Neural progenitor cell (in vitro differentiated cells): ENCODE measurements at regions not wholly inside any gene's neighbourhood (a gene's known extent, or its start where the extent isn't known, plus 50 kb on each side); places are given as distances from the start of the nearest gene placed in this dataset.

Experiments
- CTCF ChIP-seq: fragments of 200-600 bp; sonication (generic); IDR thresholded peaks from 2 replicates; pipeline ENCODE4 v1.5.1; 2017; ENCODE audit warnings: antibody characterized with exemption, mild to moderate bottlenecking
- EZH2 ChIP-seq: fragments of 200-600 bp; sonication (generic); IDR thresholded peaks from 2 replicates; pipeline ENCODE4 v1.6.1; 2017; ENCODE audit warnings: antibody characterized with exemption, mild to moderate bottlenecking, moderate library complexity
- EZH2phosphoT487 ChIP-seq: fragments of 200-600 bp; sonication (generic); IDR thresholded peaks from 2 replicates; pipeline ENCODE4 v1.6.1; 2017; ENCODE audit warnings: antibody characterized with exemption

- TF ChIP-seq CTCF (no peak), EZH2 (no peak), EZH2phosphoT487 (no peak)
Measured at GRCh38 chr3:124518350-124518749, 211.9 kb upstream of the UMPS start.
